AG09309 (cell line): ENCODE measurements at regions not wholly inside any gene's neighbourhood (a gene's known extent, or its start where the extent isn't known, plus 50 kb on each side); places are given as distances from the start of the nearest gene placed in this dataset.

Experiments
- DNase-seq: peaks from one replicate; pipeline ENCODE4 v3.0.0-alpha.2; 2010; ENCODE audit warnings: low read depth
- H3K4me3 ChIP-seq: 2 replicates; pipeline ENCODE4 v1.5.1; 2011; ENCODE audit warnings: mild to moderate bottlenecking, low read depth, low read length, moderate library complexity; ENCODE audit not compliant: control insufficient read depth
- CTCF ChIP-seq: IDR thresholded peaks from 2 replicates; pipeline ENCODE4 v1.5.1; 2011; ENCODE audit warnings: mild to moderate bottlenecking, low read depth, low read length, inconsistent platforms; ENCODE audit not compliant: insufficient read depth, control insufficient read depth; ENCODE audit errors: missing control alignments

GRCh38 chr9:78863531-78863930 lies 566.6 kb downstream of the PSAT1 start:
- DNase-seq, result no peak
- no peak overlapping the region for H3K4me3 ChIP-seq
- TF ChIP-seq CTCF, result no peak

- DNase-seq, result no peak
- no peak for TF ChIP-seq CTCF
- no peak overlapping the region for H3K4me3 ChIP-seq
Observed at GRCh38 chr9:78865737-78866136, 568.8 kb downstream of the PSAT1 start.

GRCh38 chr9:78866207-78867132 lies 569.5 kb downstream of the PSAT1 start:
- peak; percentile 94 for DNase-seq
- no peak overlapping the region for H3K4me3 ChIP-seq
- TF ChIP-seq CTCF, result no peak

- no peak for DNase-seq
- no peak for TF ChIP-seq CTCF
- no peak overlapping the region for H3K4me3 ChIP-seq
Observed at GRCh38 chr9:78871086-78871451, 574.1 kb downstream of the PSAT1 start.

- H3K4me3 ChIP-seq, result no peak overlapping the region
- no peak for TF ChIP-seq CTCF
- peak; percentile 87 for DNase-seq
Observed at GRCh38 chr9:78871452-78872331, 574.8 kb downstream of the PSAT1 start.

- no peak overlapping the region for H3K4me3 ChIP-seq
- no peak for TF ChIP-seq CTCF
- no peak for DNase-seq
Observed at GRCh38 chr9:78874061-78874460, 577.1 kb downstream of the PSAT1 start.
